Naive thymus-derived CD4-positive, alpha-beta T cell (primary cell): ENCODE measurements at regions not wholly inside any gene's neighbourhood (a gene's known extent, or its start where the extent isn't known, plus 50 kb on each side); places are given as distances from the start of the nearest gene placed in this dataset.
A peak's percentile ranks its signal among the peaks of the same experiment; 100 is the strongest.

Experiments used
- ATAC-seq: fragments of 150-1000 bp; cut with Tn5 transposase; 2 replicates; pipeline ENCODE4 v1.10.0; 2021; ENCODE audit warnings: mild to moderate bottlenecking, moderate library complexity
- CTCF ChIA-PET: fragments of 350-600 bp; sonication (Branson Sonifier 250); formaldehyde crosslinking; loops from one replicate; lab custom pipeline; 2021; ENCODE audit warnings: antibody characterized with exemption; lab: Charles Lee
- POLR2A ChIA-PET: fragments of 350-600 bp; sonication (Branson Sonifier 250); formaldehyde crosslinking; loops from one replicate; lab custom pipeline; 2021; ENCODE audit warnings: antibody characterized with exemption, inconsistent platforms; lab: Charles Lee
- DNase-seq, 9 donors: peaks; one replicate each; pipeline versions ENCODE4 v3.0.0 to v3.0.0-alpha.2; 2020 to 2022; ENCODE audit warnings: mixed read lengths in 1 of 9
- H3K27ac ChIP-seq: one replicate; pipeline ENCODE4 v1.7.0; 2013; ENCODE audit warnings: mild to moderate bottlenecking, low read depth, low read length, moderate library complexity
- H3K27me3 ChIP-seq, 2 donors: one replicate each; pipeline ENCODE4 v1.7.0; 2013; ENCODE audit warnings: low read length in 2 of 2, mild to moderate bottlenecking in 2 of 2, moderate library complexity in 2 of 2; ENCODE audit not compliant: control insufficient read depth in 2 of 2, insufficient read depth in 2 of 2
- H3K36me3 ChIP-seq, 3 experiments: 1 replicate in 2 of 3; 2 replicates in 1 of 3; pipeline ENCODE4 v1.7.0; 2013; ENCODE audit warnings: low read length in 3 of 3, mild to moderate bottlenecking in 3 of 3, moderate library complexity in 1 of 3; ENCODE audit not compliant: insufficient read depth in 3 of 3, control insufficient read depth in 2 of 3
- H3K4me1 ChIP-seq, 2 donors: one replicate each; pipeline ENCODE4 v1.7.0; 2013; ENCODE audit warnings: low read length in 2 of 2, mild to moderate bottlenecking in 2 of 2, moderate library complexity in 1 of 2; ENCODE audit not compliant: control insufficient read depth in 2 of 2, insufficient read depth in 2 of 2
- H3K4me3 ChIP-seq: 2 replicates; pipeline ENCODE4 v1.7.0; 2013; ENCODE audit warnings: mild to moderate bottlenecking, low read length
- H3K9me3 ChIP-seq, 3 experiments: 1 replicate in 2 of 3; 2 replicates in 1 of 3; pipeline ENCODE4 v1.7.0; 2013; ENCODE audit warnings: low read length in 3 of 3; ENCODE audit not compliant: control insufficient read depth in 2 of 3
- H3K27ac Mint-ChIP-seq, 9 donors: one replicate each; pipeline ENCODE4 v1.8.0; 2020 to 2022; ENCODE audit warnings: mixed read lengths in 9 of 9, mild to moderate bottlenecking in 8 of 9, moderate library complexity in 5 of 9, inconsistent platforms in 2 of 9
- H3K27me3 Mint-ChIP-seq, 5 donors: one replicate each; pipeline ENCODE4 v1.8.0; 2021 to 2022; ENCODE audit warnings: mixed read lengths in 5 of 5, mild to moderate bottlenecking in 1 of 5
- H3K36me3 Mint-ChIP-seq, 5 donors: one replicate each; pipeline ENCODE4 v1.8.0; 2020 to 2022; ENCODE audit warnings: mixed read lengths in 5 of 5, mild to moderate bottlenecking in 3 of 5, inconsistent platforms in 1 of 5
- H3K4me1 Mint-ChIP-seq, 7 donors: one replicate each; pipeline ENCODE4 v1.8.0; 2020 to 2022; ENCODE audit warnings: mixed read lengths in 7 of 7, mild to moderate bottlenecking in 3 of 7, inconsistent platforms in 1 of 7
- H3K4me3 Mint-ChIP-seq, 10 donors: one replicate each; pipeline ENCODE4 v1.8.0; 2020 to 2022; ENCODE audit warnings: mild to moderate bottlenecking in 10 of 10, mixed read lengths in 10 of 10, moderate library complexity in 6 of 10, inconsistent platforms in 2 of 10
- H3K9me3 Mint-ChIP-seq, 11 donors: one replicate each; pipeline ENCODE4 v1.8.0; 2020 to 2022; ENCODE audit warnings: mixed read lengths in 11 of 11, mild to moderate bottlenecking in 4 of 11, inconsistent platforms in 1 of 11, moderate library complexity in 1 of 11
- intact Hi-C, 2 donors: fragments of 100-400 bp; cut with micrococcal nuclease; formaldehyde crosslinking; loops; one replicate each; pipeline ENCODE4 v1.15.1; 2023

DNA sequence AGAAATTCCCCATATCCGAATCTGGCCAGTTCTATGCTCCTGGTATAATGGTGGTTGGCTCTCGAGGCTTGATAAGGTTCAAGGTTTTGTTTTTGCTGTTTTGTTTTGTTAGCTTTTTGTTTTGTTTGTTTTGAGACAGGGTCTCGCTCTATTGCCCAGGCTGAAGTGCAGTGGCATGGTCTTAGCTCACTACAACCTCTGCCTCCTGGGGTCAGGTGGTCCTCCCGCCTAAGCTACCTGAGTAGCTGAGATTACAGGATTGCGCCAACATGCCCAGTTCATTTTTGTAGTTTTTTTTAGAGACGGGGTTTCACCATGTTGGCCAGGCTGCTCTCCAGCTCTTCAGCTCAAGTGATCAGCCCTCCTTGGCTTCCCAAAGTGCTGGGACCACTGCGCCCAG lies 109.1 kb upstream of the ERRFI1 start:
- H3K4me1 ChIP-seq = no peaks in the 10 kb centered on the region
- no peaks in the 10 kb centered on the region for H3K9me3 ChIP-seq
- POLR2A ChIA-PET = no interaction called here
- H3K4me3 ChIP-seq = no peak overlapping the region
- H3K36me3 ChIP-seq = no peaks in the 10 kb centered on the region
- DNase-seq = no peak
- H3K27ac Mint-ChIP-seq = peak overlapping the region in 1 of 9 donors; percentile 65
- no peak overlapping the region for H3K4me3 Mint-ChIP-seq
- no peaks in the 10 kb centered on the region for H3K4me1 Mint-ChIP-seq
- CTCF ChIA-PET = no interaction called here
- no peak for ATAC-seq
- no peak overlapping the region for H3K27ac ChIP-seq
- H3K36me3 Mint-ChIP-seq = peaks cover 0 to 3% (median 0%) of the 10 kb centered on the region in 5 donors
- peaks cover 5 to 53% (median 16%) of the 10 kb centered on the region in 5 donors for H3K27me3 Mint-ChIP-seq
- no peaks in the 10 kb centered on the region for H3K9me3 Mint-ChIP-seq
- H3K27me3 ChIP-seq = no peaks in the 10 kb centered on the region
- intact Hi-C loops = no loop called here

DNA sequence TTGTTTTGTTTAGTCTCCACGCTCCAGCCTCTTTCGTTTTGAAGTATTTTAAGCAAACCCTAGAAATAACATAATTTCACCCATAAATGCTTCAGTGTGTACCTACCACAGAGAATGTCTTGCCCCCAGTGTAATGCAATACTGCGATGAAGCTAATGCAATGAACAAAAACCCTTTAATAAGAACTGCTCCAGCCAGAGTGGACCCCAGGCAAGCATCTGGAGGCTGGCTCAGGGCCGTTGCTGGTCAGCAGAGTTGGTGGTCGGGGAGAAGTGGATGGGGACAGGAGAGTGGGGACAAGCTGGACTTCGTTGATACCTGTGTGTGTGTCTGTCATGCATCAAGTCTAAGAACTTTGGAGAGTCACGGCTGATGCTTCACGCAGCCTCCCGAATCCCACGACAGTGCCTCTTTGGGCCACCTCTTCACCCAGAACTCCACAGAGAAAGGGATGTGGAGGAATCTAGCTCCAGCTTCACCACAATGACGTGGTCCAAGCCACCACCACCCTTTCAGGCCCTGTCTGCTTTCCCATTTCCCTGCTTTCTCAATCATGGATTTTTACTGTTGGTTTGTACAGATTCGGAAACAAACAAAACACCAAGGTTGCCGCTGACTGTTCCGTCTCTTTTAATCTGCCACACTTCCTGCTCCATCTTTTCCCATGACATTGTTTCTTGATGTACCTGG lies 108.6 kb upstream of the ERRFI1 start:
- peaks cover 5 to 53% (median 16%) of the 10 kb centered on the region in 5 donors for H3K27me3 Mint-ChIP-seq
- ATAC-seq = no peak
- no peaks in the 10 kb centered on the region for H3K4me1 Mint-ChIP-seq

GRCh38 chr1:8133657-8134430 lies 107.7 kb upstream of the ERRFI1 start:
- Histone ChIP-seq H3K4me1 (no peaks in the 10 kb centered on the region), H3K4me3 (no peak overlapping the region), H3K27me3 (no peaks in the 10 kb centered on the region), H3K27ac (no peak overlapping the region), H3K9me3 (no peaks in the 10 kb centered on the region), H3K36me3 (no peaks in the 10 kb centered on the region)
- intact Hi-C loops = no loop called here
- ATAC-seq (no peak), DNase-seq (no peak)
- H3K27ac Mint-ChIP-seq = no peak overlapping the region
- peaks cover 0 to 3% (median 0%) of the 10 kb centered on the region in 5 donors for H3K36me3 Mint-ChIP-seq
- POLR2A ChIA-PET = interaction anchor here (0.7 kb wide), 1 partner anchor 29 kb away, joined by 3 read pairs; no protein-coding TSS in a partner anchor
- H3K9me3 Mint-ChIP-seq = no peaks in the 10 kb centered on the region
- CTCF ChIA-PET = no interaction called here
- no peaks in the 10 kb centered on the region for H3K4me1 Mint-ChIP-seq
- H3K4me3 Mint-ChIP-seq = no peak overlapping the region
- peaks cover 5 to 53% (median 16%) of the 10 kb centered on the region in 5 donors for H3K27me3 Mint-ChIP-seq

More for the DNA sequence above, 108.6 kb upstream of the ERRFI1 start:
- H3K36me3 Mint-ChIP-seq = peaks cover 0 to 3% (median 0%) of the 10 kb centered on the region in 5 donors
- CTCF ChIA-PET = no interaction called here
- intact Hi-C loops = no loop called here
- Histone ChIP-seq H3K27me3 (no peaks in the 10 kb centered on the region), H3K4me3 (no peak overlapping the region), H3K27ac (no peak overlapping the region), H3K36me3 (no peaks in the 10 kb centered on the region), H3K4me1 (no peaks in the 10 kb centered on the region), H3K9me3 (no peaks in the 10 kb centered on the region)
- no peak overlapping the region for H3K4me3 Mint-ChIP-seq
- peak overlapping the region in 1 of 9 donors; percentile 65 for H3K27ac Mint-ChIP-seq
- H3K9me3 Mint-ChIP-seq = no peaks in the 10 kb centered on the region
- DNase-seq = no peak
- POLR2A ChIA-PET = no interaction called here

DNA sequence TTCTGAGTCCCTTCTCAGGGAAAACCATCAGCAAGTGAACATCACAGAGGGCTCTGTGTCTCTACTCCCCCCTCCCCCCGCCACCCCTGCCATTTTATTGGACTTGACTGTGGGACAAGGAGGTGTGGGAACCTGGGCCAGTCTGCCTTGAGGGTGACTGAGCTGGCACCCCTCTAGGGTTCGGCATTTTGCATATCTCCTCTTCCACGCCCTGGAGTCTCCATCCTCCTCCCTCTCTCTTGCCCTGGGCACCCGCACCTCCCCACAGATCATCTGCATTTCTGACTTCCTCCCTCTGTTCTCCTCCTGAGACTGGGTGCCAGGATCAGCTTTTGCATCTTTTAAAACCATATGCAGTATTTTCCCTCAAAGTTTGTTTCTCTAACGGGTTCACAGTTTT lies 107.1 kb upstream of the ERRFI1 start:
- no peak overlapping the region for H3K4me3 ChIP-seq
- no peaks in the 10 kb centered on the region for H3K27me3 ChIP-seq
- no peak overlapping the region for H3K27ac Mint-ChIP-seq
- peaks cover 5 to 46% (median 16%) of the 10 kb centered on the region in 5 donors for H3K27me3 Mint-ChIP-seq
- H3K36me3 ChIP-seq = no peaks in the 10 kb centered on the region
- H3K4me1 Mint-ChIP-seq = no peaks in the 10 kb centered on the region
- ATAC-seq (no peak), DNase-seq (no peak)
- peaks cover 0 to 3% (median 0%) of the 10 kb centered on the region in 5 donors for H3K36me3 Mint-ChIP-seq
- H3K4me1 ChIP-seq = no peaks in the 10 kb centered on the region
- no peaks in the 10 kb centered on the region for H3K9me3 Mint-ChIP-seq
- POLR2A ChIA-PET = interaction anchor here (0.6 to 0.9 kb wide), 3 partner anchors 20 to 383 kb away, joined by 3 read pairs; no protein-coding TSS in a partner anchor
- CTCF ChIA-PET = no interaction called here
- H3K27ac ChIP-seq = no peak overlapping the region
- no peaks in the 10 kb centered on the region for H3K9me3 ChIP-seq
- no peak overlapping the region for H3K4me3 Mint-ChIP-seq
- intact Hi-C loops = no loop called here

GRCh38 chr1:8127171-8127641 lies 101.1 kb upstream of the ERRFI1 start:
- ATAC-seq (peak; percentile 61), DNase-seq (no peak)
- Histone ChIP-seq H3K4me1 (no peaks in the 10 kb centered on the region), H3K27me3 (no peaks in the 10 kb centered on the region), H3K4me3 (no peak overlapping the region), H3K9me3 (no peaks in the 10 kb centered on the region), H3K36me3 (no peaks in the 10 kb centered on the region), H3K27ac (no peak overlapping the region)
- Mint-ChIP-seq H3K27me3 (peaks cover 0 to 10% (median under 1%) of the 10 kb centered on the region in 5 donors), H3K9me3 (peaks cover 0 to 11% (median 4%) of the 10 kb centered on the region in 11 donors), H3K4me3 (no peak overlapping the region), H3K36me3 (peaks cover 0 to 6% (median 4%) of the 10 kb centered on the region in 5 donors), H3K27ac (no peak overlapping the region), H3K4me1 (peaks cover 0 to 6% (median 3%) of the 10 kb centered on the region in 7 donors)
- POLR2A ChIA-PET = no interaction called here
- intact Hi-C loops = no loop called here
- CTCF ChIA-PET = no interaction called here

DNA sequence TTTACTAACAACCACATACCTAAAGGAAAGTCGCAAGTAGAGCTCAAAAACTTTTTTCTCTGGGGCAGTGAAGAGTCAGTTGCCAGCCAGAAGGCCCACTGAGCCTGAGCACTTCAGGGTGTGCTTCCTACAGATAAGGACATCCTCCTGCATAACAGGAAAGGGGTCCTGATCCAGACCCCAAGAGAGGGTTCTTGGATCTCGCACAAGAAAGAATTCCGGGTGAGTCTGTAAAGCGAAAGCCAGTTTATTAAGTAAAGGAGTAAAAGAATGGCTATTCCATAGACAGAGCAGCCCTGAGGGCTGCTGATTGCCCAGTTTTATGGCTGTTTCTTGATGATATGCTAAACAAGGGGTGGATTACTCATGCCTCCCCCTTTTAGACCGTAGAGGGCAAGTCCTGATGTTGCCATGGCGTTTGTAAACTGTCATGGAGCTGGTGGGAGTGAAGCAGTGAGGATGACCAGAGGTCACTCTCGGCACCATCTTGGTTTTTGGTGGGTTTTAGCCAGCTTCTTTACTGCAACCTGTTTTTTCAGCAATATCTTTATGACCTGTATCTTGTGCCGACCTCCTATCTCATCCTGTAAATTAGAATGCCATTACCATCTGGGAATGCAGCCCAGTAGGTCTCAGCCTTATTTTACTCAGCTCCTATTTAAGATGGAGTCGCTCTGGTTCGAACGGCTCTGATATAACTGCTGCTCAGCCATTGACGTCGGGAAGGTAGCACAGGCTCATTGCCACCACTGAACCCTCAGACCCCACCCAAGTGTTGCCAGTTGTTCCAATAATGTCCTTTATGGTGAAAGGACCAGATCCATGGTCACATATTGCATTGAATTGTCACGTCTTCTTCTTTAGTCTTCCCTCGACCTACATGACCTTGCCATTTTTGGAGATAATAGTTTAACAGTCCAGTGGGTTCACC lies 96.6 kb upstream of the ERRFI1 start:
- H3K4me3 ChIP-seq = no peak overlapping the region
- Mint-ChIP-seq H3K36me3 (peaks cover 0 to 6% (median 4%) of the 10 kb centered on the region in 5 donors), H3K4me3 (no peak overlapping the region), H3K9me3 (peaks cover 0 to 11% (median 4%) of the 10 kb centered on the region in 11 donors), H3K27ac (no peak overlapping the region), H3K4me1 (peaks cover 6 to 21% (median 15%) of the 10 kb centered on the region in 7 donors), H3K27me3 (peaks cover 0 to 10% (median 6%) of the 10 kb centered on the region in 5 donors)
- H3K4me1 ChIP-seq = peaks cover 0 to 6% of the 10 kb centered on the region in 2 donors
- POLR2A ChIA-PET = no interaction called here
- no peak for ATAC-seq
- intact Hi-C loops = no loop called here
- H3K27ac ChIP-seq = no peak overlapping the region
- CTCF ChIA-PET = no interaction called here
- no peaks in the 10 kb centered on the region for H3K27me3 ChIP-seq
- H3K36me3 ChIP-seq = no peaks in the 10 kb centered on the region
- no peaks in the 10 kb centered on the region for H3K9me3 ChIP-seq
- no peak for DNase-seq
